ENCODE measurements at regions not wholly inside any gene's neighbourhood (a gene's known extent, or its start where the extent isn't known, plus 50 kb on each side); places are given as distances from the start of the nearest gene placed in this dataset.

DNA sequence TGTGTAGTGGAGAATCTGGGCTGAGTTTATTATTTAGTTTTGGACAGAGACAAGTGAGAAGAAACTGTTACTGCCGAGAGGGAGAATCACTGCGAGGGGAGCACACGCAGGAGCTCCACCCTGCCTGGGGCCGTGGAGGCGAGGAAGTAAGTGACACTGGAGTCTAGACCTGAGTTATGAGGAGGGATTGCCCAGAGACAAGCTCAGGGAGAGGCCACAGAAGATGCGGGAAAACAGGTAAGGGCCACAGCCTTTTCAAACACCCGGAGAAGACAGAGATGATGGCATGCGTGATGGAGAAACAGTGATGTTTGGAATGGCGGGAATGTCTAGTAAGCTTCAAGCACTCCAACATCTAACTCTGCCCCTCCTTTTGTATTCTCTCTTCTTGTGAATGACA is 84.1 kb downstream of the TNFSF11 start:
- DNase-seq (ENCODE audit: low spot score), result no peak

DNA sequence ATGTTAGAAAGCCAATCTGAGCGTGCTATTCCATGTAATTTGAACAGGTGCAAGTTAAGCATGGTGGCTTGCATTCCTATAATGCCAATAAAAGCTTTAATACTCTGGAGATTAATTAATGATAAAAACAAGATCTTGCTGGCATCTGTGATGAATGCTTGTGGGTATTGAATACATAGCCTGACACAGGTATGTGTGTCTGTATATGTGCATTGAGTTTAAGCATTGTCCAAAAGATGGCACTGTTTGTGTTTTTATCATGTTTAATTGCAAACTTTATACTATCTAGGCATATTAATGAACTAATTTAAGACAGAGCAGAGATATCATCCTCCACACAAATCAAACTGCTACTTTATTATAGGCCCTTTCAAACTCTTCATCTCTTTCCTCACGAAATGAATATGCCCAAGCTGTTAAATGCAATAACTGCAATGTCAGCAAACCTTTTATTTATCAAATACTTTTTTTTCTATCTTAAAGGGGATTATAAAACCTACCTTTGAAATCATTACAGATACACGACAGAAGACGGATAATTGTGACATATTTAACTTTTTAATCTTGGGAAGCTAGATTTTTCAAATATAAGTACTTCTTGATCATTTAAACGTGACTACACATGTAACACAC is 86.5 kb downstream of the TNFSF11 start:
- peak; percentile 11 for DNase-seq (ENCODE audit: low spot score)

- no peak for DNase-seq (ENCODE audit: low spot score)
Measured at GRCh38 chr13:42667638-42668037, 93.7 kb downstream of the TNFSF11 start.

- DNase-seq (ENCODE audit: low spot score), result no peak
Measured at GRCh38 chr13:42671502-42671901, 97.5 kb downstream of the TNFSF11 start.

DNA sequence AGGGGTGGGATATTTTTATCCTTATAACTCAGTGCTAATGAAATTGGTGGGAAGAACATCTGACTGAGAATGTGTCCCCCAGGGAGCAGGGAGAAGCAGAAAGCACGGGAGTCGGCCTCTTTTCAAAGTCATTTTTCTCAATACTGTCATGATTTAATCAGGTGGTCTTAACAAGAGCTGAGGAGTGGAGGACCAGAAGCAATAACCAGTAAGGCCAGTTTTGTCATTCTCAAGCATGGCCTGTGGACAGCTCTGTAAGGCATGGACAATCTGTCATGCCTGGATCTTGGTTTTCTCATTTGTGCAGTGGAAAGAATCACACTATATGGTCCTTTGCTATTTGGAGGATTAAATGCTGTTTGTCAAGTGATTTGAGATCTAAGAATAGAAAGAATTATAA is 99.7 kb downstream of the TNFSF11 start:
- DNase-seq (ENCODE audit: low spot score), result no peak

DNA sequence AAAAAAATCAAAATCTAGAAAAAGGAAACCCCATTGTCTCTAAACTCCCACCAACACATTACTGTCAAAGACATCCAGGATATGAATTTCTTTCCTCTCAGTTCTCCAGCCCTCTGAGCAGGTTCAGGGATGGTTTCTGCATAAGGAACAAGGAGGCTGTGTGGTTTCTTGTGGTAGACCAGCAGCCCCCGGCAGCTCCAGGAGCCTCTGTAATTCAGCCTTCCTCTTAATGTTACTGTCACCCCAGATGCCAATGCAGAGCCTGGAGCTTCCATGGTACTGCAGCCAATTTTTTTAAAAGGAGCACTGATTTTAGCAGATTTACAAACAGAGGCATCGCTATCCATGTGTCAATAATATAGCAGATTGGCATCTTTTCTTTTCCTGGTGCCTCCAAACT is 100.6 kb upstream of the FAM216B start:
- DNase-seq (ENCODE audit: low spot score), result no peak

GRCh38 chr13:42681326-42682100 is 99.9 kb upstream of the FAM216B start:
- DNase-seq (ENCODE audit: low spot score), result no peak

GRCh38 chr13:42684226-42684625 is 97.2 kb upstream of the FAM216B start:
- DNase-seq (ENCODE audit: low spot score), result no peak

GRCh38 chr13:42685751-42686150 is 95.6 kb upstream of the FAM216B start:
- no peak for DNase-seq (ENCODE audit: low spot score)

GRCh38 chr13:42686165-42686564 is 95.2 kb upstream of the FAM216B start:
- DNase-seq (ENCODE audit: low spot score), result no peak

DNA sequence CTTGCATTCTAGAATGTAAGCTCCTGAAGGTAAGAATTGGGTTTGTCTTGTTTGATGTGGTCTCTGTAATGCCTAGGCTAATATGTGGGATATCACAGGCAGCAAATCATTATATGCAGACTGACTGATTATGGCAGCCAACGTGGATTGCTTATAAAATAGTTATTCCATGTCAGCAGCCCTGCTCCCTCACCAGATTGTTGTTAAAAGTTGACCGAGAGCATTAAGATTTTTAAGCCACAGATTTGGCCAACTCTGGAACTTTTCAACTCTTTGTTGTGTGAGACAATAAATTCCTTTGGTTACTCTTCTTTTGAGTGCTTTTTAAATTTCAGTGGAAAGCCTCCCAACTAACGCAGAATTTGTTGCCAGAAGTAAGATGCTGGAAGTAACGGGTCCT is 92.6 kb upstream of the FAM216B start:
- no peak for DNase-seq (ENCODE audit: low spot score)

DNA sequence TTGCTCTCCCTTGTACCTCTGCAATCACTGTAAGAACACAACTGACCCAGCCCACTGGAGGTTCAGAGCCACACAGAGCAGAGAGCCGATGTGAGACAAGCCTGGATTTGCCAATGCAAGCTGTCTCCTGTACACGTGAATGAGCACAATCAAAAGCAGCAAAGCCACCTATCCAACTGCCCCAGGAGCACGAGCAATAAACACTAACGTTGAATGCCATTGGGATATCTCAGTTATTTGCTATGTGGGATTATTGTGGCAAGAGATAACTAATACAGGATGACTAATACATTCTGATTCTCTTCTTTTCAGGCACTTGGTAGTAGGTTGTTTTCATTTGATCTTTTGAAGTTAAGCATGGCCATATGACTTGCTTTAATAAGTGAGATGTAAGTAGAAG is 85.2 kb upstream of the FAM216B start:
- peak; percentile 49 for DNase-seq (ENCODE audit: low spot score)

DNA sequence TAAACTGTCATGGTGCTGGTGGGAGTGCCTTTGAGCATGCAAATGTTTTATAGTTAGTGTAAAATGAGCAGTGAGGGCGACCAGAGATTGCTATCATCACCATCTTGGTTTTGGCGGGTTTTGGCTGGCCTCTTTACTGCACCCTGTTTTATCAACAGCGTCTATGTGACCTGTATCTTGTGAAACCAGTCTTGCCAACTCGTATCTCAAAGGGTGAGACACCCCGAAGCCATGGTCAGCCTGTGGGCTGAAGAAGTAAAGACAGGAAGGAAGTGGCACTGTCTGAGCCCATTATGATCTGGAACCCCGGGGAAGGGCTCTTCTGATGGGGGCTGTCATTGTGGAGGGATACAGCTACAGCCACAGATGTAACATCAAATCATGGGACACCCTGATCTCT is 81.5 kb upstream of the FAM216B start:
- DNase-seq (ENCODE audit: low spot score), result no peak

- no peak for DNase-seq (ENCODE audit: low spot score)
Measured at GRCh38 chr13:42702716-42703115, 78.7 kb upstream of the FAM216B start.

DNA sequence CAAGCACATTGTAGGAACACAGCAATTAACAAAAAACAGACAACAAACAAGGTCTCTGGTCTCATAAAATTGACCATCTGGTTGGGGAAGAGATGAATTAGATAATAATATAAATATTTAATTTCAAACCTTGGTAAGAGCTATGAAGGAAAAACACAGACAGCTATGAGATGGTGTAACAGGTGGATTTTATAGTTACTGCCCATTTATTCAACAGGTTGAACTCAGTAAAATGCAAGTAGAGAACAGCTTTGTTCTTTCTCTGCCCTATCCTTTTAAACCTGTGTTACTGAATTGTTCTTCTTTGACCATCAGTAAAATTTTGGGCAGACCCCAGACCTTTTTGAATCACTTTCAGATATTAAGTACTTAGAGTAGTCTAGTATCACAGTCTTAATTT is 77.6 kb upstream of the FAM216B start:
- DNase-seq (ENCODE audit: low spot score), result no peak

DNA sequence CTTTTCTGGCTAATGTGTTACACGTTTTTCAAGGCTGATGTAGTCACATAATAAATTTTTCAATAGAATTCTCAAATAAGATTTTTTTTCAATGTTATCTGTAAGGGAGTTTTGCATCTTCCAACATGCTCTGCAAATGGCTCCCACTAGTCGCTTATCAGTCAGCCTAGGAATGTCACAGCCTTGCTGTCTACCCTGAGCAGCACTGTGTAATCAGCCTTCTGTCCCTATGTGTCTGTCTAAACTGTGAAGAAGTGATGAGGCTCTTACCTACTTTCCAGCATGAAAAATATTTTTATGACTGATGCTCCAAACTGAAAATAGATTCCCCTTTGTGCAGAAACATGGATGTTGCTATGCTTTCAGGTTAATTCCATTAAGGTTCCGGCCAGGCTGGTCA is 75.1 kb upstream of the FAM216B start:
- DNase-seq (ENCODE audit: low spot score), result no peak

DNA sequence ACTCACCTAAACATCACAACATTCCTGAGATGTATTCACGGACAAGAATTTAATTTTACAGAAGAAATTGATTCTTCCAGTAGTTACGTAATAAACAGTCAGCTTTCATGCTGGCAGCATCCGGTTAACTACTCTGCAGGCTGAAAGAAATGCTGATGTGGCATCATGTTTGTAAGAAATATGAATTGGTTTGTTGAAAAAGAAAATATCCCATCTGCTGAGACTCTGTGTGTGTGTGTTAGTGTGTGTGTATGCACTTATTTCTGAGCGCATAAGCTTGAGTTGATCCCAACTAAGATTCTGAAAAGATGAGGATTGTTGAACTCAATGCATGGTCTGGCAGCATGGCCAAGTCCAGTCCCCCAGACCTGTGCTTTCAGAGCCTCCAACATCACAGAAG is 74.3 kb upstream of the FAM216B start:
- peak; percentile 8 for DNase-seq (ENCODE audit: low spot score)

DNA sequence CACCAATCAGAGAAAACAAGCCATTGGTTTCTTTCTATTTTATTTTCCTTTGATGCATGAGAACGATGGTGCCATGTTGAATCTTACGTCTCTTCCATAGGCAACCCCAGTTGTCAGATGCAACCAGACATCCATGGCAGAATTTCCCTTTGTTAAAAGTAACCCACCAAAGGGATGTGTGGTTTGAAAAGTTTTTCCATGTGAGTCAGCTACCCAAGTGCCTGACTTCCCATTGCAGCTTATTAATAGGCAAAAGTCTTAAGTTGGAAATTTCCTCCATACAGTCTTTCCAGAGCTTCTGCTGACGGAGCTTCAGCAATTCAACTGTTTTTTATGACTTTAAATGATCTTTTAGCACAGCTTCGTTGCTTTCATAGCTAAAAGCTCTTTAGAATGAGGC is 73.8 kb upstream of the FAM216B start:
- DNase-seq (ENCODE audit: low spot score), result peak; percentile 57

DNA sequence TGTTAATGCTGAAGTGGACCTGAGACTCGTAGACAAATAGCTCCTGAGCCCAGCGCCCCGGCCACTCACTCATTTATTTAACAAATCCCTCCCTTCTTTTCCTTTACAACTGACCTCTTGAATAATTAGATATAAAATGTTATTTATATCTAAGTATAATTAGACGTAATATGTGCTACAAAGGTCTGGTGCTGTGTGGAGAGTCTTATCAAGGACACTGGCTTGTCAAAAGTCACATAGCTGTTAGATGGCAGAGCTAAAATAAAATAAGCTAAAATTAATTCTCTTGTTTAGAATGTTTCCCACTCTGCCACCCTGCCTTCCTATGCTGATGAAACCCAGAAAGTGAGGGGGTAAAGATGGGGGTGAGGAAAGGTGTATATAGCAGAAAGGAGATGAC is 73.0 kb upstream of the FAM216B start:
- no peak for DNase-seq (ENCODE audit: low spot score)

DNA sequence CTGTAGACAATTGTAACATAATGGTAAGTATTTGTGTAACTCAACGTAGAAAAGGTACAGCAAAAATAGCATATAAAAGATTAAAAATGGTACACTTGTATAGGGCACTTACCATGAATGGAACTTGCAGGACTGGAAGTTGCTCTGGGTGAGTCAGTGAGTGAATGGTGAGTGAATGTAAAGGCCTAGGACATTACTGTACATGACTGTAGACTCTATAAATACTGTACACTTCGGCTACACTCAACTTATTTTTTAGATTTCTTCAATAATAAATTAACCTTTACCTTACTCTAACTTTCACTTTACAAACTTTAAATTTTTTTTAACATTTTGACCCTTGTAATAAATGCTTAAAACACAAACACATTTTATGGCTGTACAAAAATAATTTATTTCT is 72.1 kb upstream of the FAM216B start:
- no peak for DNase-seq (ENCODE audit: low spot score)

GRCh38 chr13:42715909-42716308 is 65.5 kb upstream of the FAM216B start:
- no peak for DNase-seq (ENCODE audit: low spot score)

DNA sequence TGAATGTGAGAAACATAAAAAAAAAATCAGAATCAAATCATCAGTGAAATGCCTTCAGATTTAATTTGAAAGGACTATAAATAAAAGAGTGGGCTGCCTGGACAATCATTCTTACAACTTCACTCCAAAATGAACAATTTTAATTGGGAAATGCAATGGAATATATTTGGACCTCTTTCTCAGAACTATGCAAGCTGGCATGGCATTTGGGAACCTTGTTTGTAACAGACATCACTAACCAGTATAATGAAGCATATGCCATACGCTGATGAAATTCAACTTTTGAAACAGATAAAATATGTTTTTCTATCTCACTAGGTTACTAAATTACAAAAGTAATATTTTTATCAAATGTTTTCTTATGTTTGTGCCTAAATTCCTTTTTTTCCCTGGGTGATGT is 64.2 kb upstream of the FAM216B start:
- DNase-seq (ENCODE audit: low spot score), result no peak

DNA sequence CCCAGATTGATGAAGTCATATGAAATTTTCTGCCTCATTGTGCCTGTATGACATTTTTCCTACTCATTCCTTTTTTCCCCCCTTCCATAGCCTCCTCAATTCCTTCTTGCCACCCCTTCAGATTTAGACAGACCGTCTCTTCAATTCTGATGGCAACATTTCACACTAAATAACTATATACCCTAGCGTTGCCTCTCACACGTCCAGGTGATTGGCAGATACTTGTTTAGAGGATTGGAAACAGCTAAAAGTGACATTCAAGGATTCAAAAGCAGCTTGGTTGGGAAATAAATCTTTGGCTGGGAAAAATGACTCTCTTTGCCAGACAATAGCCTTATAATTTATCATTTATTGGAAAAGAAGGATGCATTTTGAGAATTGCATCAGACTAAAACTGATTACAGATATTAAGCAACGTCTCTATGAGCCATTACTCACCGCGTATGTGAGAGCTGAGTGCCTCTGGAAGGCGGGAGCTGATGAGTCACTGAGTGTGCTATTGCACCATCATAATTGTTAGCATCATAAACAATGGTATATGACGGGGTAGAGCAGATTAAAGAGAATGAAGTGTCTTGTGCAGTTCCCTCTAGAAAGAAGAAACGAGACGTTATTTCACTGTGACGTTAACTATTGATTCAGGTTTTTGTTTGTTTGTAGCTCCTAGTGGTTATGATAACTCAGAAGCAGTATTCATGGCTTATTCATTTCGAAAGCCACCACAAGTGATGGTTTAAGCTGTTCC is 61.1 kb upstream of the FAM216B start:
- DNase-seq (ENCODE audit: low spot score), result peak; percentile 90

Measured in AG08395 (cell line).